Upper lobe of left lung (tissue), 6 donors: ENCODE measurements at regions not wholly inside any gene's neighbourhood (a gene's known extent, or its start where the extent isn't known, plus 50 kb on each side); places are given as distances from the start of the nearest gene placed in this dataset.

Experiments used
- ATAC-seq, 2 donors: fragments of 200-7000 bp; cut with Tn5 transposase; one replicate each; pipeline ENCODE4 v1.9.1; 2022; ENCODE audit warnings: mild to moderate bottlenecking in 2 of 2, moderate library complexity in 2 of 2; ENCODE audit not compliant: low FRiP score in 2 of 2
- DNase-seq, 2 donors: peaks; one replicate each; pipeline ENCODE4 v3.0.0-alpha.2; 2019 to 2020
- H3K27ac ChIP-seq, 4 donors: fragments of 200-600 bp; sonication (generic); one replicate each; pipeline ENCODE4 v1.5.1; 2016 to 2019
- H3K27me3 ChIP-seq, 4 donors: fragments of 200-600 bp; sonication (generic); one replicate each; pipeline ENCODE4 v1.5.1; 2017 to 2019
- H3K36me3 ChIP-seq, 4 donors: fragments of 200-600 bp; sonication (generic); one replicate each; pipeline ENCODE4 v1.5.1; 2016 to 2019
- H3K4me1 ChIP-seq, 4 donors: fragments of 200-600 bp; sonication (generic); one replicate each; pipeline ENCODE4 v1.5.1; 2018 to 2019
- H3K4me3 ChIP-seq, 4 donors: fragments of 200-600 bp; sonication (generic); one replicate each; pipeline ENCODE4 v1.5.1; 2017 to 2019; ENCODE audit warnings: mild to moderate bottlenecking in 2 of 4, moderate library complexity in 1 of 4
- H3K9me3 ChIP-seq, 4 donors: fragments of 200-600 bp; sonication (generic); one replicate each; pipeline ENCODE4 v1.5.1; 2018 to 2019
- CTCF ChIP-seq, 6 experiments: fragments of 450-650 bp in 4 of 6; fragments of 200-600 bp in 2 of 6; sonication (generic) in 2 of 6; IDR thresholded peaks; one replicate each; pipeline ENCODE4 v1.5.1; 2016 to 2019; ENCODE audit warnings: antibody characterized with exemption in 6 of 6
- EP300 ChIP-seq, 4 donors: sonication (generic); formaldehyde crosslinking; IDR thresholded peaks; one replicate each; pipeline ENCODE4 v1.5.1; 2017; ENCODE audit warnings: antibody characterized with exemption in 4 of 4, control low read depth in 2 of 4
- POLR2A ChIP-seq, 4 donors: fragments of 450-650 bp; IDR thresholded peaks; one replicate each; pipeline ENCODE4 v1.5.1; 2016 to 2017; ENCODE audit warnings: antibody characterized with exemption in 4 of 4, mild to moderate bottlenecking in 2 of 4
- POLR2AphosphoS5 ChIP-seq, 2 donors: sonication (generic); formaldehyde crosslinking; IDR thresholded peaks; one replicate each; pipeline ENCODE4 v1.5.1; 2017; ENCODE audit warnings: antibody characterized with exemption in 2 of 2
- WGBS, 2 donors: methylation state at CpG; one replicate each; pipeline ENCODE4 v1.1.5; 2017 to 2018; 5-methylcytosine and 5-hydroxymethylcytosine counted together
- donor health status: DM: no; HTN: no; CAD: no; lungs with moderate emphysema.
- donor health status: DM: no; HTN: yes; CAD: no; lungs with severe emphysema.

GRCh38 chr10:105725007-105725406 lies 1083.9 kb downstream of the SORCS3 start:
- Histone ChIP-seq H3K4me1 (peaks cover 0 to 5% (median 0%) of the 10 kb centered on the region in 4 donors), H3K9me3 (no peaks in the 10 kb centered on the region), H3K27me3 (no peaks in the 10 kb centered on the region), H3K4me3 (no peak overlapping the region), H3K36me3 (no peaks in the 10 kb centered on the region), H3K27ac (no peak overlapping the region)
- 85 to 88% methylated on average over 8 of the region's 8 CpGs for WGBS, 2 donors
- no peak for DNase-seq
- TF ChIP-seq POLR2AphosphoS5 (IDR thresholded peaks at IDR 0.05) (no peak), EP300 (IDR thresholded peaks at IDR 0.05) (no peak), CTCF (IDR thresholded peaks at IDR 0.05) (no peak), POLR2A (IDR thresholded peaks at IDR 0.05) (no peak)
- ATAC-seq, result no peak

- H3K27ac ChIP-seq, result no peak overlapping the region
- no peak for ATAC-seq
- TF ChIP-seq CTCF (IDR thresholded peaks at IDR 0.05), result no peak
- no peak for TF ChIP-seq EP300 (IDR thresholded peaks at IDR 0.05)
- no peak for TF ChIP-seq POLR2A (IDR thresholded peaks at IDR 0.05)
- no peak for TF ChIP-seq POLR2AphosphoS5 (IDR thresholded peaks at IDR 0.05)
- H3K36me3 ChIP-seq, result no peaks in the 10 kb centered on the region
- DNase-seq, result no peak
- 76 to 78% methylated on average over 3 of the region's 3 CpGs for WGBS, 2 donors
- no peak overlapping the region for H3K4me3 ChIP-seq
- no peaks in the 10 kb centered on the region for H3K4me1 ChIP-seq
- H3K27me3 ChIP-seq, result no peaks in the 10 kb centered on the region
- H3K9me3 ChIP-seq, result no peaks in the 10 kb centered on the region
Observed at GRCh38 chr10:105718207-105718995, 1077.3 kb downstream of the SORCS3 start.

GRCh38 chr10:105714728-105715127 lies 1073.6 kb downstream of the SORCS3 start:
- ATAC-seq (no peak), DNase-seq (no peak)
- Histone ChIP-seq H3K4me3 (no peak overlapping the region), H3K36me3 (no peaks in the 10 kb centered on the region), H3K4me1 (no peaks in the 10 kb centered on the region), H3K27me3 (no peaks in the 10 kb centered on the region), H3K9me3 (peaks cover 0 to 5% (median 0%) of the 10 kb centered on the region in 4 donors), H3K27ac (no peak overlapping the region)
- WGBS, 2 donors, result 74 to 77% methylated on average over 3 of the region's 3 CpGs
- TF ChIP-seq POLR2A (IDR thresholded peaks at IDR 0.05) (no peak), POLR2AphosphoS5 (IDR thresholded peaks at IDR 0.05) (no peak), CTCF (IDR thresholded peaks at IDR 0.05) (no peak), EP300 (IDR thresholded peaks at IDR 0.05) (no peak)

- Histone ChIP-seq H3K27me3 (no peaks in the 10 kb centered on the region), H3K4me3 (no peak overlapping the region), H3K4me1 (no peaks in the 10 kb centered on the region), H3K36me3 (no peaks in the 10 kb centered on the region), H3K9me3 (peaks cover 0 to 6% (median 0%) of the 10 kb centered on the region in 4 donors), H3K27ac (no peak overlapping the region)
- TF ChIP-seq CTCF (IDR thresholded peaks at IDR 0.05) (no peak), POLR2AphosphoS5 (IDR thresholded peaks at IDR 0.05) (no peak), EP300 (IDR thresholded peaks at IDR 0.05) (no peak), POLR2A (IDR thresholded peaks at IDR 0.05) (no peak)
- ATAC-seq, result no peak
- DNase-seq, result no peak
- WGBS, 2 donors, result 70 to 72% methylated on average over 2 of the region's 2 CpGs
Observed at GRCh38 chr10:105707603-105708002, 1066.5 kb downstream of the SORCS3 start.
